HL-60/S4 treated with phorbol 12-myristate 13-acetate at 8.2 ng/mL for 4 days and 3 days (cell line): ENCODE measurements at regions not wholly inside any gene's neighbourhood (a gene's known extent, or its start where the extent isn't known, plus 50 kb on each side); places are given as distances from the start of the nearest gene placed in this dataset.
"Not testable (repeated sequence)": the region's sequence is repeated elsewhere in the genome, so short reads cannot be mapped to it uniquely, and the experiment has no call there.

Experiments used
- in situ Hi-C: fragments of 300-500 bp; cut with MboI; formaldehyde crosslinking; loops from 2 replicates; pipeline ENCODE4 v1.15.0; 2022; ENCODE audit warnings: low sequenced_read_pairs

DNA sequence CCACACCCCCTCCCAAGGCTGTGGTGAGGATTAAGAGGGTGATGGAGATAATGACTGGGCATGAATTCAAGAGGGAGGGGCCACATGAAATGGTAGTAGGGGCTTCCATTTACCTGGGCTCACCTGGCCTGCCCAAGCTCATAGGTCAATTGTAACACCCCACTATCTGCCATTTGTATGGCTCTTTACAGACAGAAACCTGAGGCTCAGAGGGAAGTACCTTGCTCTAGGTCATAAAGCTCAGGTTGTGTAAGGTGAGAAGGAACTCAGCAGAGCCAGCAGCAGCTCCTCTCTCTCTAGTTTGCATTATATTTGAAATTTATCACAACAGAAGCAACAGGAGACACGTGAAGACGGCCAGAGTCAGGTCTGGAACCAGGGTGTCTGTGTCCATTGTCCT is 133.4 kb upstream of the ALDH1B1 start:
- in situ Hi-C loops = no loop called here

DNA sequence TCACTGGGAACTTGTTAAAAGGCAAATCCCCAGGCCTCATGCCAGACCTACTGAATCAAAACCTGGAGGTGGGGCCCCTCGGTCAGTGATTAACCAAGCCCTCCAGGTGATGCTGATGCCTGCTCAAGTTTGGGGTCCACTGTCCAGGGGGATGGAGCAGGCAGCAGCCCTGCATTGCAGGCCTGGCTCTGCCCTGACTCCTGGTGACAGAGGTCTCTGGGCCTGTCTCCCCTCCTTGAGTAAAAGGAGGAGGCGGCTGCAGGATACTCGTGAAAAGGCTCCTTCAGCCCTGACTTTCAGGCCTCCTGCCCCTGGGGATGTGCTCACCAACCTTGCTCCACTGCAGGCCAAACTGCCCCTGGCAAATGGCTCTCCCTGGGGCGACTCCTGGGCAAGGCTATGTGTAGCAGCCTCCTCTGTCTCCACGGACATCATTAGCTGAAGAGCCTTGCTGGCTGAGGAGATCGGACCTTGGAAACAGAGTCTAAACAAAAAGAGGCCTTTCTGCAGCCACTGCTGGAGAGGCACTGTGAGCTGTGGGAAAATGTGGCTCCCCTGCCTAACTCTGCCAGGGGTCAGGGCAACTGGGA is 134.8 kb upstream of the ALDH1B1 start:
- in situ Hi-C loops = no loop called here

DNA sequence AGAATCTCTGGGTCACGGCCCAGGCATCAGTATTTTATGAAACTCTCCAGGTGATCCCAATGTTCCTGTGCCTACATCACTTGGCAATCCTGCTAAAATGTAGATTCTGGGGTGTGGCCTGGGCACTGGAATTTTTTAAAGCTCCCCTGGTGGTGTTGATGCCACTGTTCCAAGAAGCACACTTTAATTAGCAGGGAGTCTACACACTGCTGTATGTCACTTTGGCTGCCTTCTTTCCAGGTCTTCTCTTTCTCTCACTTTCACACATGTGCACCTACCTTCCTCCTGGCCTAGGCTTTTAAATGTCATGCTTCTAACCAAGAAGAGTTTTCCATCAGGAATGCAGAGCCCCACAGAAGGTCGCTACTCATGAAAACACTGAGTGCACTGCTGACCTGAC is 136.0 kb upstream of the ALDH1B1 start:
- in situ Hi-C loops = no loop called here

- in situ Hi-C loops = no loop called here
Measured at GRCh38 chr9:38255599-38255998, 136.9 kb upstream of the ALDH1B1 start.

DNA sequence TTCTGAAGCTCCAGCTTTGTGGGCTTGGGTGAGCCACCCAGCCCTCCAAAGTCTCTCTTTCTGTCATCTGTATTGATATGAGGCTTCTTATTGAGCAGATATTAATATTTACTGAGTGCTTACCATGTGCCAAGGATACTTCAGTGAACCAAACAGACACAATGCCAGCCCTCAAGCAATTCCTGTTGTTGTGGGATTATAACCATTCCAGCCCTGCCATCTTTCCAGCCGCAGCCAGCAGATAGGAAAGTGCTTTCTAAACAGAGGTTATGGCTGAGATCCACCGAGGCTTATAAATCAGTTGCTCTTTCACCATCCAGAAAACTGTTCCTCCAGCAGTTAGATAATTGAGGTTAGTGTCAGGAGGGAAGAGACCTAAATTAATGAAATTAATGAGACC is 137.7 kb upstream of the ALDH1B1 start:
- in situ Hi-C loops = no loop called here

DNA sequence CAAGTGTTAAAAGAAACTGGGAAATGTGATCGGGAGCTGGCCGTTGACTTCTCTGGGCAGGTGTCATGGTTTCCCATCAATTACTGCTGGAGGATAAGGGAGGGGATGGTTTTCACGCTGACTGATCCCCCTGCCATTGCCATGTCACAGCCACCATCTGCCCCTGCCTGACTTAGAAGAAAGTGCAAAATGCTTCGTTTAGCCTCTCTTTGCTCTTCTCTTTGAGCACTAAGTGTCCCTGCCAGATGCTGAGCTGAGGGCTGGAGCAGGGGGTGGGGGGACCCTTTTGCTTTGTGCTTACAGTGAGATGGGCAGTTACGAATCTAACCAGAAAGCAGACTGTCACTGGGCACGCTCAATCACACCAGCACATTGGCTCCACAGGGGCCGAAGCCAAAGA is 138.4 kb upstream of the ALDH1B1 start:
- in situ Hi-C loops = no loop called here

DNA sequence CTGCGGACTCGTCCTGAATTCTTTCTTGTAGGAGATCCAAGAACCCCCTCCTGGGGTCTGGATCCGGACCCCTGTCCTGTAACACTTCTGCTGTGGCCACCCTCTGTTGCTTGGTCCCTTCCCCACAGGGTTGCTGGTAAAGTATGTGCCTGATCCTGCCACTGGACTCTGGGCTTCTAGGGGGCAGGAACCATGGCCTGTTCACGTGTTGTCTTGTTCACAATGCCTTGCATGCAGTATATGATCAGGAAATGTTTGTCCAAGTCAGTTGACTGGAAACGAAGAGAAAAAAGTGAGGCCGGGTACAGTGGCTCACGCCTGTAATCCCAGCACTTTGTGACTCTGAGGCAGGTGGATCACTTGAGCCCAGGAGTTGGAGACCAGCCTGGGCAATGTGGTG is 139.3 kb upstream of the ALDH1B1 start:
- in situ Hi-C loops = no loop called here

- in situ Hi-C loops = no loop called here
Measured at GRCh38 chr9:38251036-38251860, 141.3 kb upstream of the ALDH1B1 start.

GRCh38 chr9:38250279-38251035 is 142.0 kb upstream of the ALDH1B1 start:
- in situ Hi-C loops = no loop called here

DNA sequence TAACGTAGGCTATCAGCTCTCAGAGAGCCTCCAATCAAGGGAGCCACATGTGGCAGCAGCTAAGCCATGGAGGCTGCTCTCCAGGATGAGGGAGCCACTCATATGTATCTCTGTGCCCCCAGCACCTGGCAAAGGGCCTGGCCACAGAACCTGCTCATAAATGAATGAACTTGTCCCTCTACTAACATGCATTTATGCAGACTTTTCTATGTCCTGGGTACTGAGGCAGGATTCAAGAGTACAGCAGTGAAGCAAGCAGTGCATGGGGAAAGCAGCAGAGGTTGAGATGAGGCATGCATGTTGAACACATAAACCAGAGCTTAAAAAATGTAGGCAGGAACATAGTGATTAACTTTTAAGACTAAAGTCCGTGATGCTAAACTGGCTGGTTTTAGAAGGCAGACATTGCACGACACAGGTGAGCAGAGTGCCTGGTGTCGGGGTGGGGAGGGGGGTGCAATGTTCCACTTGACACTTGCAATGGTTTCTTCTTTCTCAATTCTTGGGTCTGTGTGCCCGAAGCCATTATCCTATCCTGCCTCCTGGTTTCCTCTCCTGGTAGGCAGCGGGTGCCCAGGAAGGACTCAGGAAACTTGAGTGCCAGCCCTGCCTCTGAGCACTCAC is 142.8 kb upstream of the ALDH1B1 start:
- in situ Hi-C loops = no loop called here

GRCh38 chr9:38249049-38249448 is 143.5 kb upstream of the ALDH1B1 start:
- in situ Hi-C loops = no loop called here

- in situ Hi-C loops = no loop called here
Measured at GRCh38 chr9:38246833-38247232, 145.7 kb upstream of the ALDH1B1 start.

DNA sequence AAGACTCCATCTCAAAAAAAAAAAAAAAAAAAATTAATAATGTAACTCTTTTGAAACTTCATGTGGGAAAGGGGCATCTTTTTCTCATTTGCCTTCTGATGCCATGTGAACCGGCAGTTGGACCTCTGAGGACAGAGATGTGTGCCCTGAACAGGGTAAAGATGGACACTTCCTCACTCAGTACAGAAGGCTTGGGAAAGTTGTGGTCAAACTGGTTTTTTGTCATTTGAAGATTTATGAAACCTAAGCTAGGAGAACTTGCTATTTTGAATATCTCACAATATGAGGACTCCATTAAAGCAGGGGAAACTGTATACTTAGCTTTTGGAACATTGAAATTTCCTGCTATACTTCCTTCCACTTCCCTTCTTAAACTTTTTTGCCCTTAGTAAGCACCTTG is 147.5 kb upstream of the ALDH1B1 start:
- in situ Hi-C loops = no loop called here

DNA sequence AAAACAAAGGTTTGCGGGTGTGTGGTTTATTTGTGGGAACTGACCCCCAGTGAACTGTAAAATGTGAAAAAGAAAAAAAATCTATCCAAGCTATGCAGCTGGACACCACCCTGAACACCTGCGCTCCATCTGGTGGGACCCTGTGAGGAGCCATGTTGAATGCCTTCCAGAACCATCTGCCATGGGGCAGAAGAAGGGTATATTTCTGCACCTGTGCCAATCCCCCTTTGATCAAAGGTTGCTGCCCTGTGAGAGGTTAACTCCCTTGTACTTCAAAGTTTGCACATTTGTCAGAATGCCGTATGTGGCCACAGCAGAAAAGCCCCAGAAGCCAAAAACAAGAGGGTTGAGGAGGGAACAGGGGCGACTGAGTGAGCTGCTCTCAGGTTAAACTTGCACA is 148.5 kb upstream of the ALDH1B1 start:
- in situ Hi-C loops = no loop called here

DNA sequence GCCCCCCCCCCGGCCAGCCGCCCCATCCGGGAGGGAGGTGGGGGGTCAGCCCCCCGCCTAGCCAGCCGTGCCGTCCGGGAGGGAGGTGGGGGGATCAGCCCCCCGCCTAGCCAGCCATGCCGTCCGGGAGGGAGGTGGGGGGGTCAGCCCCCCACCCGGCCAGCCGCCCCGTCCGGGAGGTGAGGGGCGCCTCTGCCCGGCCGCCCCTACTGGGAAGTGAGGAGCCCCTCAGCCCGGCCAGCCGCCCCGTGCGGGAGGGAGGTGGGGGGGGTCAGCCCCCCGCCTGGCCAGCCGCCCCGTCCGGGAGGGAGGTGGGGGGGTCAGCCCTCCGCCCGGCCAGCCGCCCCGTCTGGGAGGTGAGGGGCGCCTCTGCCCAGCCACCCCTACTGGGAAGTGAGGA is 150.4 kb upstream of the ALDH1B1 start:
- in situ Hi-C loops = not testable (repeated sequence)

GRCh38 chr9:38240051-38240450 is 152.5 kb upstream of the ALDH1B1 start:
- in situ Hi-C loops = no loop called here

DNA sequence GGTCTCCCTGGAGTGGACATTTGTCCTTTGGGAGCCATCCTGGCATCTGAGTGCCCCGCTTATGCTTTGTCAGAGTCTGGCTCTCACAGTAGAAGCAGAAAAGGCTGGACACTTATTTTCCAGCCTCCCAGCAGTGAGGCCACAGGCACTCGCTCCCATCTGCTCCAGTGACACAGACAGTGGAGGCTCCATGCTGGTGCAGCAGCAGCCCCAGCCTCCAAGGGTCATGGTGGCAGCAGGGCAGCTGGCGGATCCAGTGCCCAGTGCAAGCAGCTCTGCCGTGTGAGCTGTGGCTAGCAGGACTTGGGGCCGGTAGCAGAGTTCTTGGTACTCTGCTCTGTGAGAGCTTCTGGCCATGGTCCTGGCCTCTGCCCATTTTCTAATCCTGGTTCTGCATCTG is 157.3 kb upstream of the ALDH1B1 start:
- in situ Hi-C loops = no loop called here

- in situ Hi-C loops = no loop called here
Measured at GRCh38 chr9:38234479-38235170, 157.9 kb upstream of the ALDH1B1 start.

DNA sequence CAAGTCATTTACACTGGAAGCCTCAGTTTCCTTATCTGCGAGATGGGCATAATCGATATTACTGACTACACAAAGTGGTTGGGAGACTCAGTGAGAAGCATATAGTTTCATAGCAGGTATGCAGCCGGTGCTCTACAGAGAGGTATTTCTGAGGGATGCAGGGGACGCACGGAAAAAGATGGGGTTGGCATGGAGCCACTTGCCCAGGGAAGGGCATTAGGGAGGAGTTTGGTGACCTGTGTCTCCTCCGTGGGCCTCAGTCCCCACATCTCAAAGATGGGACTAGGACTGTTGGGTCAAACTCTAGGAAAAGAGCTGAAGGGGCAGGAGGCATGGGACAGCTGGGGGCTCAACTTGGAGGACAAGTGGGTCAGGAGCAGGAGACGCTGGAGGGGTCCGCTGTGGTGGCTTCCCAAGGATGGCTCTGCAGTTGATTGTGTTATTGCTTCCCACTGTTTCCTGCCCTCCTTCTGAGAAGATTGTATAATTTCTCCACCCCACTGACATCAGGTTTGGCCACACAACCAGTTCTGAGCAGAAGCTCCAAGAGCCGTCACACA is 158.6 kb upstream of the ALDH1B1 start:
- in situ Hi-C loops = no loop called here

DNA sequence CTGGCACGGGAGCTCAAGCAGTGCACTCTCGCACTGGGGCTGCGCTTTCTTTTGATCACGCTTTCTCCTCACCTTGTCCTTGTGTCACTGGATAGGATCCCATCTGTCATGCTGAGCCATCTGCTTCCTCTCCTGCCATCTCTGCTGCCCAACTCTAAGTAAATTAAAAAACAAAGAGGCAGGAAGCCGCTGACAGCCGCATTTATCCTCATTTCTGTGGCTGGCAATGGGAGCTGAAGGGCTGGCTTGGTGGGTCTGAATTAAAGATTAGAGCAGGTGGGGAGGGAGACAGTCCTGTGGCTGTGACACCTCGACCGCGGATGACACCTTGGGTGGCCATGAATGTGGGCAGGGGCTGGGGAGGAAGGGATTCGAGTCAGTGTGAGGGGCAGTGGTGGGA is 159.2 kb upstream of the ALDH1B1 start:
- in situ Hi-C loops = no loop called here

DNA sequence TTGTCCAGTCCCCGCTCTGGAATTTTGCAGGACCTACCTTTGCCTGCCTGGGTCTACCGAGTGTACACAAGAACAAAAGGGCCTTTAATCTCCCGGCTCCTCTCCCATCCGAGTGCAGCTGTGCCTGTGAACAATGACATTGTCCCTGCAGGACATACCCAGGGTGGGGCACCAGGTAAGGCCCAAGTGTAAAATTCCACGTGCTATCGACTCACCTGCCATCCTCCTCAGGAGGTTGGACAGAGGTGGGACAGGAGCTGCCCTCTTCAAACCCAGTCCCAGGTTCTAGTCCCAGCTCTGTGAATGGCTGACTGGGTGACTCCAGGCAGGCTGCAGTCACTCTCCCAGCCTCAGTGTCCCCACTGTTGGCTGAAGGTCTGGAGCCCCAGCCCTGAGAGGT is 159.6 kb upstream of the ALDH1B1 start:
- in situ Hi-C loops = no loop called here
